Neural crest cell (in vitro differentiated cells): ENCODE measurements at regions not wholly inside any gene's neighbourhood (a gene's known extent, or its start where the extent isn't known, plus 50 kb on each side); places are given as distances from the start of the nearest gene placed in this dataset.
"Not testable (repeated sequence)": the region's sequence is repeated elsewhere in the genome, so short reads cannot be mapped to it uniquely, and the experiment has no call there.

Experiments used
- DNase-seq: peaks from one replicate; pipeline ENCODE4 v3.0.0; 2021; ENCODE audit warnings: low read depth, mixed read lengths, low spot score
- H3K27ac Mint-ChIP-seq: one replicate; pipeline ENCODE4 v1.8.0; 2021; ENCODE audit warnings: mild to moderate bottlenecking, mixed read lengths; ENCODE audit not compliant: unreplicated experiment
- H3K27me3 Mint-ChIP-seq: 2 replicates; pipeline ENCODE4 v1.8.0; 2021; ENCODE audit warnings: low read depth, mild to moderate bottlenecking, mixed read lengths
- H3K36me3 Mint-ChIP-seq: 2 replicates; pipeline ENCODE4 v1.8.0; 2021; ENCODE audit warnings: low read depth, mild to moderate bottlenecking, mixed read lengths
- H3K4me1 Mint-ChIP-seq: 2 replicates; pipeline ENCODE4 v1.8.0; 2021; ENCODE audit warnings: mixed read lengths
- H3K4me3 Mint-ChIP-seq: one replicate; pipeline ENCODE4 v1.8.0; 2021; ENCODE audit warnings: mild to moderate bottlenecking, mixed read lengths
- H3K9me3 Mint-ChIP-seq: 2 replicates; pipeline ENCODE4 v1.8.0; 2021; ENCODE audit warnings: mixed read lengths
- TF ChIP-seq, protein P1 (sequence below): fragments of 200-600 bp; sonication (generic); conservative IDR thresholded peaks from 2 replicates; pipeline ENCODE4 v1.5.0; 2021; ENCODE audit warnings: antibody characterized with exemption, mild to moderate bottlenecking

DNA sequence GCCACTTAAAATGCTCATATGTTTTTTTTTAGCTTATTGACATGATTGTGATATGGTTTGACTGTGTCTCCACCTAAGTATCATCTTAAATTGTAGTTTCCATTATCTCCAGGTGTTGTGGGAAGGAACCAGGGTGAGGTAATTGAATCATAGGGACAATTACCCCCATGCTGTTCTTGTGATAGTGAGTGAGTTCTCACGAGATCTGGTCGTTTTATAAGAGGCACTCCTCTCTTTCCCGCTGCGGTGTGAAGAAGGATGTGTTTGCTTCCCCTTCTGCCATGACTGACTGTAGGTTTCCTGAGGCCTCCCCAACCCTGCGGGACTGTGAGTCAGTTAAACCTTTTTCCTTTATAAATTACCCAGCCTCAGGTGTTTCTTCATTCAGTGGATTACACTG lies 80.5 kb upstream of the ETV1 start:
- peaks cover 14% of the 10 kb centered on the region for H3K9me3 Mint-ChIP-seq
- no peak for DNase-seq
- H3K4me3 Mint-ChIP-seq, result no peak overlapping the region
- peaks cover 9% of the 10 kb centered on the region for H3K4me1 Mint-ChIP-seq
- H3K27me3 Mint-ChIP-seq, result no peaks in the 10 kb centered on the region
- no peak overlapping the region for H3K27ac Mint-ChIP-seq
- peaks cover 7% of the 10 kb centered on the region for H3K36me3 Mint-ChIP-seq
- TF ChIP-seq, protein P1, sequence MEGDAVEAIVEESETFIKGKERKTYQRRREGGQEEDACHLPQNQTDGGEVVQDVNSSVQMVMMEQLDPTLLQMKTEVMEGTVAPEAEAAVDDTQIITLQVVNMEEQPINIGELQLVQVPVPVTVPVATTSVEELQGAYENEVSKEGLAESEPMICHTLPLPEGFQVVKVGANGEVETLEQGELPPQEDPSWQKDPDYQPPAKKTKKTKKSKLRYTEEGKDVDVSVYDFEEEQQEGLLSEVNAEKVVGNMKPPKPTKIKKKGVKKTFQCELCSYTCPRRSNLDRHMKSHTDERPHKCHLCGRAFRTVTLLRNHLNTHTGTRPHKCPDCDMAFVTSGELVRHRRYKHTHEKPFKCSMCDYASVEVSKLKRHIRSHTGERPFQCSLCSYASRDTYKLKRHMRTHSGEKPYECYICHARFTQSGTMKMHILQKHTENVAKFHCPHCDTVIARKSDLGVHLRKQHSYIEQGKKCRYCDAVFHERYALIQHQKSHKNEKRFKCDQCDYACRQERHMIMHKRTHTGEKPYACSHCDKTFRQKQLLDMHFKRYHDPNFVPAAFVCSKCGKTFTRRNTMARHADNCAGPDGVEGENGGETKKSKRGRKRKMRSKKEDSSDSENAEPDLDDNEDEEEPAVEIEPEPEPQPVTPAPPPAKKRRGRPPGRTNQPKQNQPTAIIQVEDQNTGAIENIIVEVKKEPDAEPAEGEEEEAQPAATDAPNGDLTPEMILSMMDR, result no peak

DNA sequence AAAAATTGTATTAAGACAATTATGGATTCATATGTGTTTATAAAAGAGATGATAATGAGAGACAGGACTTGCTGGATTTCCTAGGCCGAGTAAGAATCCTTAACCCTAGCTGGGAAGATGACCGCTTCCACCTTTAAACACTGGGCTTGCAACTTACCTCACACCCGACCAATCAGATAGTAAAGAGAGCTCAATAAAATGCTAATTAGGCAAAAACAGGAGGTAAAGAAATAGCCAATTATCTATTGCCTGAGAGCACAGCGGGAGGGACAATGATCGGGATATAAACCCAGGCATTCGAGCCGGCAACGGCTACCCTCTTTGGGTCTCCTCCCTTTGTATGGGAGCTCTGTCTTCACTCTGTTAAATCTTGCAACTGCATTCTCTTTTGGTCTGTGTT lies 77.3 kb upstream of the ETV1 start:
- not testable (repeated sequence) for H3K27me3 Mint-ChIP-seq, DNase-seq, H3K27ac Mint-ChIP-seq, H3K4me3 Mint-ChIP-seq, H3K36me3 Mint-ChIP-seq, H3K4me1 Mint-ChIP-seq
- peaks cover 14% of the 10 kb centered on the region for H3K9me3 Mint-ChIP-seq

GRCh38 chr7:14065286-14065685 lies 75.8 kb upstream of the ETV1 start:
- no peaks in the 10 kb centered on the region for H3K4me1 Mint-ChIP-seq
- H3K9me3 Mint-ChIP-seq, result peaks cover 13% of the 10 kb centered on the region
- H3K27me3 Mint-ChIP-seq, result no peaks in the 10 kb centered on the region
- no peak overlapping the region for H3K4me3 Mint-ChIP-seq
- TF ChIP-seq, protein P1, result no peak
- DNase-seq, result no peak
- peaks cover 7% of the 10 kb centered on the region for H3K36me3 Mint-ChIP-seq
- H3K27ac Mint-ChIP-seq, result no peak overlapping the region

DNA sequence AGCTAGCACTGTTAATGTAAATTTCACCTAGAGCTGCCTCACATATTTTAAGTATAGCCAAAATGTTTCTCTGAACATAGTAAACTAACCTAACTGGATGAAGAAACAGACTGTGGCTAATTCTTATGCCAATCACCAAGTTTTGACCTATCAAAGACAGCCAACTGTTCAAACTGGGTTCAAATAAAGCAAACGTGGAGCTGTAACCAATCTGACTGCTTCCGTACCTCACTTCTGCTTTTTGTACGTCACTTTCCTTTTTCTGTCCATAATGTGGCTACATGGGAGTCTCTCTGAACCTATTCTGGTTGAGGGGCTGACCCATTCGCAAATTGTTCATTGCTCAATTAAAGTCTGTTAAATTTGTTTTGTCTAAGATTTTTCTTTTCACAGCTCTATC lies 66.3 kb upstream of the ETV1 start:
- no peak for DNase-seq
- H3K9me3 Mint-ChIP-seq, result peaks cover 8% of the 10 kb centered on the region
- TF ChIP-seq, protein P1, result no peak
- H3K27me3 Mint-ChIP-seq, result no peaks in the 10 kb centered on the region
- H3K4me1 Mint-ChIP-seq, result no peaks in the 10 kb centered on the region
- H3K36me3 Mint-ChIP-seq, result no peaks in the 10 kb centered on the region
- H3K4me3 Mint-ChIP-seq, result no peak overlapping the region
- H3K27ac Mint-ChIP-seq, result no peak overlapping the region

DNA sequence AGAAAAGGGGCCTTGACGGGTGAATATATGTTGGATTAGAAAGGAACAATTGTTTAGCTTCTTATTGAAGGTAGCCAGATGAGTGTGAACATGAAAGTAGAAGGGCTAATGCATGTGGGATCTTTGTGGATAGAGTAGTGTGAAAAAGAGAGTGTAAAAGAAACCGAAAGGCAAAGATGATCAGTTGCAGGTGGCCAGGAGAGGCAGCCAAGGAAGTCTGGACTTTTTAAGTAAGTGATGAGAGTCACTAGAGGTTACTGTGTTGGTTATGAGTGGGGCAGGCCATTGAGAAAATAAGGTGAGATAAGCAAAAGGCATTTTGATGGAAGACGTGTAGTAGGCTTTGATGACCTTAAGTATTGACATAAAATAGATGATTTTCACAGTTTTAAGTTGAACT lies 64.7 kb upstream of the ETV1 start:
- no peaks in the 10 kb centered on the region for H3K27me3 Mint-ChIP-seq

GRCh38 chr7:14048889-14049288 lies 59.4 kb upstream of the ETV1 start:
- no peak overlapping the region for H3K4me3 Mint-ChIP-seq
- H3K27me3 Mint-ChIP-seq, result no peaks in the 10 kb centered on the region
- DNase-seq, result no peak
- TF ChIP-seq, protein P1, result no peak
- no peaks in the 10 kb centered on the region for H3K36me3 Mint-ChIP-seq
- no peak overlapping the region for H3K27ac Mint-ChIP-seq
- H3K9me3 Mint-ChIP-seq, result peaks cover 6% of the 10 kb centered on the region
- no peaks in the 10 kb centered on the region for H3K4me1 Mint-ChIP-seq

More for the DNA sequence above, 64.7 kb upstream of the ETV1 start:
- DNase-seq, result no peak
- TF ChIP-seq, protein P1, result no peak
- Mint-ChIP-seq H3K9me3 (peaks cover 6% of the 10 kb centered on the region), H3K4me3 (no peak overlapping the region), H3K36me3 (no peaks in the 10 kb centered on the region), H3K27ac (no peak overlapping the region), H3K4me1 (no peaks in the 10 kb centered on the region)
